Neural cell (in vitro differentiated cells): ENCODE measurements at regions not wholly inside any gene's neighbourhood (a gene's known extent, or its start where the extent isn't known, plus 50 kb on each side); places are given as distances from the start of the nearest gene placed in this dataset.

Source experiments
- H2AFZ ChIP-seq: fragments of 200-600, 300-800 bp; sonication (generic), shearing (Covaris generic); 2 replicates; pipeline ENCODE4 v1.6.0; 2014; ENCODE audit warnings: low read depth, mild to moderate bottlenecking, antibody characterized with exemption, low read length, moderate library complexity
- H3F3A ChIP-seq: fragments of 200-600 bp; shearing (Covaris generic); 2 replicates; pipeline ENCODE4 v1.6.1; 2016; ENCODE audit warnings: mild to moderate bottlenecking, moderate library complexity, mixed read lengths, antibody characterized with exemption, low read length; ENCODE audit not compliant: insufficient read depth, poor library complexity, severe bottlenecking
- H3K27ac ChIP-seq: fragments of 200-600, 300-800 bp; sonication (generic), shearing (Covaris generic); 2 replicates; pipeline ENCODE4 v1.5.1; 2014; ENCODE audit warnings: mild to moderate bottlenecking, low read length, moderate library complexity
- H3K27me3 ChIP-seq: fragments of 300-800, 200-600 bp; sonication (generic), shearing (Covaris generic); 2 replicates; pipeline ENCODE4 v1.6.0; 2014; ENCODE audit warnings: mild to moderate bottlenecking, low read depth, low read length, moderate library complexity; ENCODE audit not compliant: insufficient read depth
- H3K36me3 ChIP-seq: fragments of 300-800, 200-600 bp; sonication (generic), shearing (Covaris generic); 2 replicates; pipeline ENCODE4 v1.5.1; 2014; ENCODE audit warnings: mild to moderate bottlenecking, antibody characterized with exemption, low read length, moderate library complexity; ENCODE audit not compliant: insufficient read depth
- H3K4me2 ChIP-seq: fragments of 300-800, 200-600 bp; sonication (generic), shearing (Covaris generic); 2 replicates; pipeline ENCODE4 v1.6.0; 2014; ENCODE audit warnings: mild to moderate bottlenecking, low read length
- H3K4me3 ChIP-seq: fragments of 300-800, 200-600 bp; sonication (generic), shearing (Covaris generic); 2 replicates; pipeline ENCODE4 v1.5.1; 2014; ENCODE audit warnings: mild to moderate bottlenecking, low read length, moderate library complexity
- H3K79me2 ChIP-seq: fragments of 200-600 bp; shearing (Covaris generic); replicated peaks from 2 replicates; pipeline ENCODE4 v1.6.0; 2014; ENCODE audit warnings: mild to moderate bottlenecking, low read length, moderate library complexity; ENCODE audit not compliant: insufficient read depth
- H3K9ac ChIP-seq: fragments of 300-800, 200-600 bp; sonication (generic), shearing (Covaris generic); 2 replicates; pipeline ENCODE4 v1.6.1; 2016; ENCODE audit warnings: mild to moderate bottlenecking, low read length, mixed read lengths
- H3K9me2 ChIP-seq: fragments of 200-600 bp; shearing (Covaris generic); 2 replicates; pipeline ENCODE4 v1.6.1; 2016; ENCODE audit warnings: mild to moderate bottlenecking, low read length, mixed read lengths; ENCODE audit not compliant: insufficient read depth
- H3K9me3 ChIP-seq: fragments of 200-600, 300-800 bp; sonication (generic), shearing (Covaris generic); 2 replicates; pipeline ENCODE4 v1.6.1; 2016; ENCODE audit warnings: mild to moderate bottlenecking, mixed run types, low read length, moderate library complexity, mixed read lengths
- H4K20me1 ChIP-seq: fragments of 200-600 bp; shearing (Covaris generic); 2 replicates; pipeline ENCODE4 v1.6.1; 2016; ENCODE audit warnings: mild to moderate bottlenecking, mixed run types; ENCODE audit not compliant: insufficient read depth
- EP300 ChIP-seq: fragments of 450-650 bp; conservative IDR thresholded peaks from 2 replicates; pipeline ENCODE4 v1.6.1; 2014; ENCODE audit warnings: antibody characterized with exemption, mild to moderate bottlenecking, moderate library complexity; ENCODE audit not compliant: poor library complexity, severe bottlenecking
- EZH2 ChIP-seq: fragments of 200-600, 300-800 bp; shearing (Covaris generic), sonication (generic); IDR thresholded peaks from 2 replicates; pipeline ENCODE4 v1.6.1; 2014; ENCODE audit warnings: antibody characterized with exemption, low read length, borderline replicate concordance, mild to moderate bottlenecking; ENCODE audit not compliant: insufficient read depth, poor library complexity, severe bottlenecking
- MXI1 ChIP-seq: fragments of 450-650 bp; conservative IDR thresholded peaks from 2 replicates; pipeline ENCODE4 v1.6.1; 2014; ENCODE audit warnings: antibody characterized with exemption, mild to moderate bottlenecking; ENCODE audit not compliant: poor library complexity, severe bottlenecking
- POLR2AphosphoS5 ChIP-seq: IDR thresholded peaks from 2 replicates; pipeline ENCODE4 v1.6.1; 2012
- RAD21 ChIP-seq: fragments of 450-650 bp; conservative IDR thresholded peaks from 2 replicates; pipeline ENCODE4 v1.6.1; 2014; ENCODE audit warnings: antibody characterized with exemption, mild to moderate bottlenecking, moderate library complexity
- SMC3 ChIP-seq: fragments of 450-650 bp; conservative IDR thresholded peaks from 2 replicates; pipeline ENCODE4 v1.6.1; 2014; ENCODE audit warnings: antibody characterized with exemption, mild to moderate bottlenecking, moderate library complexity; ENCODE audit not compliant: poor library complexity
- TAF1 ChIP-seq: IDR thresholded peaks from 2 replicates; pipeline ENCODE4 v1.6.1; 2012; ENCODE audit warnings: low read depth
- TF ChIP-seq, protein P1 (sequence below): fragments of 450-650 bp; IDR thresholded peaks from 2 replicates; pipeline ENCODE4 v1.5.1; 2014; ENCODE audit warnings: antibody characterized with exemption, mild to moderate bottlenecking, moderate library complexity; ENCODE audit not compliant: poor library complexity, severe bottlenecking
- TF ChIP-seq, protein P2 (sequence below): IDR thresholded peaks from 2 replicates; pipeline ENCODE4 v1.6.1; 2012; ENCODE audit warnings: borderline replicate concordance

- Histone ChIP-seq H3F3A (no peaks in the 10 kb centered on the region), H3K9me2 (no peaks in the 10 kb centered on the region), H3K9ac (no peak overlapping the region), H4K20me1 (no peaks in the 10 kb centered on the region), H3K36me3 (no peaks in the 10 kb centered on the region), H3K27me3 (no peaks in the 10 kb centered on the region), H3K4me2 (no peak overlapping the region), H3K4me3 (no peak overlapping the region), H3K79me2 (no peaks in the 10 kb centered on the region), H3K27ac (no peak overlapping the region), H3K9me3 (no peaks in the 10 kb centered on the region), H2AFZ (no peak overlapping the region)
- TF ChIP-seq, protein P1, sequence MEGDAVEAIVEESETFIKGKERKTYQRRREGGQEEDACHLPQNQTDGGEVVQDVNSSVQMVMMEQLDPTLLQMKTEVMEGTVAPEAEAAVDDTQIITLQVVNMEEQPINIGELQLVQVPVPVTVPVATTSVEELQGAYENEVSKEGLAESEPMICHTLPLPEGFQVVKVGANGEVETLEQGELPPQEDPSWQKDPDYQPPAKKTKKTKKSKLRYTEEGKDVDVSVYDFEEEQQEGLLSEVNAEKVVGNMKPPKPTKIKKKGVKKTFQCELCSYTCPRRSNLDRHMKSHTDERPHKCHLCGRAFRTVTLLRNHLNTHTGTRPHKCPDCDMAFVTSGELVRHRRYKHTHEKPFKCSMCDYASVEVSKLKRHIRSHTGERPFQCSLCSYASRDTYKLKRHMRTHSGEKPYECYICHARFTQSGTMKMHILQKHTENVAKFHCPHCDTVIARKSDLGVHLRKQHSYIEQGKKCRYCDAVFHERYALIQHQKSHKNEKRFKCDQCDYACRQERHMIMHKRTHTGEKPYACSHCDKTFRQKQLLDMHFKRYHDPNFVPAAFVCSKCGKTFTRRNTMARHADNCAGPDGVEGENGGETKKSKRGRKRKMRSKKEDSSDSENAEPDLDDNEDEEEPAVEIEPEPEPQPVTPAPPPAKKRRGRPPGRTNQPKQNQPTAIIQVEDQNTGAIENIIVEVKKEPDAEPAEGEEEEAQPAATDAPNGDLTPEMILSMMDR: no peak
- TF ChIP-seq MXI1: no peak
- TF ChIP-seq, protein P2, sequence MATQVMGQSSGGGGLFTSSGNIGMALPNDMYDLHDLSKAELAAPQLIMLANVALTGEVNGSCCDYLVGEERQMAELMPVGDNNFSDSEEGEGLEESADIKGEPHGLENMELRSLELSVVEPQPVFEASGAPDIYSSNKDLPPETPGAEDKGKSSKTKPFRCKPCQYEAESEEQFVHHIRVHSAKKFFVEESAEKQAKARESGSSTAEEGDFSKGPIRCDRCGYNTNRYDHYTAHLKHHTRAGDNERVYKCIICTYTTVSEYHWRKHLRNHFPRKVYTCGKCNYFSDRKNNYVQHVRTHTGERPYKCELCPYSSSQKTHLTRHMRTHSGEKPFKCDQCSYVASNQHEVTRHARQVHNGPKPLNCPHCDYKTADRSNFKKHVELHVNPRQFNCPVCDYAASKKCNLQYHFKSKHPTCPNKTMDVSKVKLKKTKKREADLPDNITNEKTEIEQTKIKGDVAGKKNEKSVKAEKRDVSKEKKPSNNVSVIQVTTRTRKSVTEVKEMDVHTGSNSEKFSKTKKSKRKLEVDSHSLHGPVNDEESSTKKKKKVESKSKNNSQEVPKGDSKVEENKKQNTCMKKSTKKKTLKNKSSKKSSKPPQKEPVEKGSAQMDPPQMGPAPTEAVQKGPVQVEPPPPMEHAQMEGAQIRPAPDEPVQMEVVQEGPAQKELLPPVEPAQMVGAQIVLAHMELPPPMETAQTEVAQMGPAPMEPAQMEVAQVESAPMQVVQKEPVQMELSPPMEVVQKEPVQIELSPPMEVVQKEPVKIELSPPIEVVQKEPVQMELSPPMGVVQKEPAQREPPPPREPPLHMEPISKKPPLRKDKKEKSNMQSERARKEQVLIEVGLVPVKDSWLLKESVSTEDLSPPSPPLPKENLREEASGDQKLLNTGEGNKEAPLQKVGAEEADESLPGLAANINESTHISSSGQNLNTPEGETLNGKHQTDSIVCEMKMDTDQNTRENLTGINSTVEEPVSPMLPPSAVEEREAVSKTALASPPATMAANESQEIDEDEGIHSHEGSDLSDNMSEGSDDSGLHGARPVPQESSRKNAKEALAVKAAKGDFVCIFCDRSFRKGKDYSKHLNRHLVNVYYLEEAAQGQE: no peak
- TF ChIP-seq EP300: no peak
- TF ChIP-seq POLR2AphosphoS5: no peak
- no peak for TF ChIP-seq RAD21
- no peak for TF ChIP-seq EZH2
- TF ChIP-seq SMC3: no peak
- TF ChIP-seq TAF1: no peak
Observed at GRCh38 chr6:66808771-66809170, 1101.7 kb upstream of the EYS start.

DNA sequence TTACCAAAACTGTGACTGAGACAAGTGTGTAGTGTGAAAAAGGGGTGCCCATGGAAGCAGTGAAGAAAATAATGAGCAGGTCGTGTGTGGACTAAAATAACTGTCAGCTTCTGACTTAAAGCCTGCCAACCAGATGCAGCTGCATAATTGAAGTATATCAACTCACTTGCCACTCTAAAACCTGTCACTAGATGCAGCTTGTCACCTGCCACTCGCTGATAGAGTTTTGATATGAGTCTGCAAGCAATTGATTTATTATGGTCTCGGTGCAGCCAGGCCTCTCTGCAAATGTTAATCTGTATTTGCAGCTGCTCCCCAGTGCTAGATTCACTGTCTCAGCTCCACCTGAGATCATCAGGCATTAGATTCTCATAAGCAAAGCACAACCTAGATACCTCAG lies 1090.0 kb upstream of the EYS start:
- Histone ChIP-seq H3K27ac (no peak overlapping the region), H3K4me2 (no peak overlapping the region), H3K9ac (no peak overlapping the region), H3K36me3 (no peaks in the 10 kb centered on the region), H3K4me3 (no peak overlapping the region), H4K20me1 (no peaks in the 10 kb centered on the region), H3K79me2 (no peaks in the 10 kb centered on the region), H3K9me3 (no peaks in the 10 kb centered on the region), H3F3A (no peaks in the 10 kb centered on the region), H3K9me2 (no peaks in the 10 kb centered on the region), H2AFZ (no peak overlapping the region), H3K27me3 (no peaks in the 10 kb centered on the region)
- TF ChIP-seq RAD21 (no peak), TAF1 (no peak), MXI1 (no peak), SMC3 (no peak), EP300 (peak; percentile 88), POLR2AphosphoS5 (peak; percentile 68), EZH2 (no peak)
- TF ChIP-seq, protein P1: no peak
- TF ChIP-seq, protein P2: no peak
